NCI-H146 treated with DMSO at 0.1 percent for 48 hours (cell line): ENCODE measurements at regions not wholly inside any gene's neighbourhood (a gene's known extent, or its start where the extent isn't known, plus 50 kb on each side); places are given as distances from the start of the nearest gene placed in this dataset.
A peak's percentile ranks its signal among the peaks of the same experiment; 100 is the strongest.
"Not testable (repeated sequence)": the region's sequence is repeated elsewhere in the genome, so short reads cannot be mapped to it uniquely, and the experiment has no call there.

Source experiments
- DNase-seq: peaks from one replicate; lab custom pipeline; 2025; ENCODE audit not compliant: unreplicated experiment; lab: John Stamatoyannopoulos, UW

- DNase-seq: no peak
These were observed 422.5 kb upstream of the CDIN1 start for GRCh38 chr15:36156879-36157427.

DNA sequence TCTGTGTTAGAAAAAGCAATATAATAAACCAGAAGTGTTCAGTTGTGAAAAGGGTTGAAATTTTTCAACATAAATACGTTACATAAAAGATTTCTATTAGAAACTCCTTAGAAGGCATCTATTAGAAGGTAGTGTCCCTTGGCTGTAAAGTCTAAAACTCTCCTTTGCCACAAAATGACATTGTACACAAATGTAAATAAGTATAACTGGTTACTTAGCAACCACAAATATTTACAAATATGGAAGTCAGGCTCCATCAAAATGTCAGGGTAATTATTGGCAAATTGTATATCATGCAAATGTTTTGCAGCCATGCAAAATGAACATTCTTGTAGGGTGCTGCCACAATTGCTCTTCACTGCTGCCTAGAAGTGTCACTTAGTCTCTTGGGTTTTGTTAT is 419.1 kb upstream of the CDIN1 start:
- no peak for DNase-seq

- no peak for DNase-seq
These were observed 418.3 kb upstream of the CDIN1 start for GRCh38 chr15:36161108-36161507.

- no peak for DNase-seq
These were observed 417.6 kb upstream of the CDIN1 start for GRCh38 chr15:36161771-36162212.

DNA sequence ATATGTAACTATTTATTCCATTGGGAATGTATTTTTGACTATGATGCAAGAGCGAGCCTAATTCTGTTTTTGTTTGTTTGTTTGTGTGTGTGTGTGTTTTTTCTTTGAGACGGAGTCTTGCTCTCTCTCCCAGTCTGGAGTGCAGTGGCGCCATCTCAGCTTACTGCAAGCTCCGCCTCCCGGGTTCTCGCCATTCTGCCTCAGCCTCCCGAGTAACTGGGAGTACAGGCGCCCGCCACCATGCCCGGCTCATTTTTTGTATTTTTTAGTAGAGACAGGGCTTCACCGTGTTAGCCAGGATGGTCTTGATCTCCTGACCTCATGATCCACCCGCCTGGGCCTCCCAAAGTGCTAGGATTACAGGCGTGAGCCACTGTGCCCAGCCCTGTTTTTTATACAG is 415.4 kb upstream of the CDIN1 start:
- DNase-seq: not testable (repeated sequence)

DNA sequence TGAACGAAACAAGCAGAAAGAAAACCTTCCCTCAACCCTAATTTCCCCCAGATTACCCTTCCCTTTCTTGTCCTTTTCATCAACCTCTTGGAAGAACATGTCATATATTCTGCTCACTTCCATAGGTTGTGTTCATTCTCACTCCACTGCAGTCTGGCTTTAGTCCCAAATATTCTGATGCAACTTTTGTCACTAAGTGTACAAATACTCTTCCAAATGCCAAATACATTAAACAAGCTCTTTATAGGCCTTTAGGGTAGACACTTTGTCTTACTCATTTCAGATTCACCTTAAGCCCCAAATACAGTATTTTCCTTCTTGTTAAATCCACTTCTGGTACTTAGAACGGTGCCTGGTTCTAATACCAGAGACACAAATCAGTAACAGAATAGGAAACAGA is 406.5 kb upstream of the CDIN1 start:
- no peak for DNase-seq

DNA sequence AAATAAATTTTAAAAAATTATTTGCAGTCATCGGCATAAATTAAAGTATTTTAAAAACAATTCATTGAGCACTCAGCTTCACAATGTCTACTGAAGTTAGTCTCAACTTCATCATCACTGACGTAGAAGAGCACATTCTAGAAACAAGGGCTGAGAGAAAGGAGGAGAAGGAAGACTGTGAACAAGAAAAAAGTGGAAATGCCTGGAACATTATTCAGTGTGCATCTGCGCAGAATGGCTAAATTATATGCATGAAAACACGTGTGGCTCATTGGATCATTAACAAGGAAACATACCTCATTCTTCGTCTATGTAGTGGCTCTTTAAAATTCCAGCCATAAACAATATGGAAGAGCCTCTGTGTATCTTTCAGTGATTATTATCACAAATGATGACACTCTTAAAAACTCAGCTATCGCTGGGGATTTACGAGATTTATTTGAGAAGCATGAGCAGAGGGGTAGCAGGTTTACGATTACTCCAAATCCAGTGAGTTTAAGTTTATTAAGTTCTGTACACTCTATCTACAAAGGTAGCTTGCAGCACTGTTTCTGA is 404.2 kb upstream of the CDIN1 start:
- no peak for DNase-seq

DNA sequence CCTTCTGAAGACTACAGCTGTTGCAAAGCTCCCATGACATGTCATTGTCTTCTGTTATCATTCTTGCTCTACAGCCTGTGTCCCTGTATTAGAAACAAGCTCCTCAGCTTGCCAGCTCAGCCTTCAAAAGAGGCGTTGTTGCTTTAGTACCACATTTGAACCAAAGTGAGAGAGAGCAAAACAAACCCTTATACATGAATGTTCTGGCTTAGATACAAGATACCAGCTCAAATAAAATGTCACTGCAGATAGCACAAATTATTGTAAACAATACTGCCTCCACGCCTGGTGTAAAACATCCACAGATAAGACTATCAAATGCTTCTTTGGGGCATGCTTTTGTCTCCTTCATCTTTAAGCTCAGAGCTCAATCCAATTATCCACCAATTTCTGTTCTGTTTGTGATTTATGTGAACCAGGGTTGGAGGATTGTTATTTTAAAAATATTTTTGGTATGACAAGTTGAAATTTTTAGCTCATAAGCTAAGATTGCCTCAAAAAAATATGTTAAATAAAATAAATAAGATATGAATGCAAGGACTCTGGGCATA is 403.6 kb upstream of the CDIN1 start:
- DNase-seq: no peak

DNA sequence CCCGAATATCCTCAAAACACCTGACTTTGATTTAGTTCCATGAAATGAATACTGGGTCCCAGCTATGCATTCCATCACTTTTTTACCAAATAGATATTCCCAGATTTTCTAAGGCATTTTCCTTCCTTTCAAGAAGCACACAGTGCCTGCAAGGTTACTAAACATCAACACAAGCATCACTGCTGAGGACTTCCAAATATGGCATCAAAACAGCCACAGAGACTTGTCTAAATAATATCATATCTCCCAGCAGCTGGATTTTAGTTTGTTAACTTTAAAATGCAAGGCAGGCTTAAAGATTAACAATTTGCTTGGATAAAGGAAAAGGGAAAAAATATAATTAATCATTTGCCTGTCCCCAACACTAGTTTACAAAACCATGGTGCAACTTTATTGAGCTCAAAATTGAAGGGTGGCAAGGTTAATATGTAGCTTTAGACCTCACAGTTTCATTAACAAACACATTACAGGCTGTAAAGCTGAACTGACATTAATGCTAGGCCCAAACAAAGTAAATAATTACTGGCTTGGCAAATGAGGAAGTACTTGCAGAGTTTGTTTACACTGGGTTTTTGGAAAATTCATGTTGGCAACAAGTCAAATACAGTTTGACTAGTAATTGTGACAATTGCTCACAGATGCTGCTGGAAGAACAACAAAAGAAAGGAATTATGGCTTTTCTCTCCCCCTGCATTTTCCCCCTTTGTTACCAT is 401.7 kb upstream of the CDIN1 start:
- DNase-seq: peak; percentile 1

DNA sequence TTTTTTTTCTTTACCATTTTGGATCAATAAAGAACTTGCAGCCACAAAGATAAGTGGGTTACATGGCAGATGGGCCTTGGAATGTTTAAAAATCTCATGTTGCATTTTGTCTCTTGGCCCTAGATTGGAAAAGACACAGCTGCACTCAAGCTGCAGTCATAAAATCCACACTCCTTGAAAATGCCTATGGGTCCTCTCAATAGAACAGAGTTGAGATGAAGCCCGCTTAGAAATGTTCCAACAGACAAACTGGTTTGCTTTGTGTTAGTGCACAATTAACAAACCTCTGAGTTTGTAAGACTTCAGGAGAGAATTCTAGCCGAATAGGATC is 401.2 kb upstream of the CDIN1 start:
- DNase-seq: no peak

DNA sequence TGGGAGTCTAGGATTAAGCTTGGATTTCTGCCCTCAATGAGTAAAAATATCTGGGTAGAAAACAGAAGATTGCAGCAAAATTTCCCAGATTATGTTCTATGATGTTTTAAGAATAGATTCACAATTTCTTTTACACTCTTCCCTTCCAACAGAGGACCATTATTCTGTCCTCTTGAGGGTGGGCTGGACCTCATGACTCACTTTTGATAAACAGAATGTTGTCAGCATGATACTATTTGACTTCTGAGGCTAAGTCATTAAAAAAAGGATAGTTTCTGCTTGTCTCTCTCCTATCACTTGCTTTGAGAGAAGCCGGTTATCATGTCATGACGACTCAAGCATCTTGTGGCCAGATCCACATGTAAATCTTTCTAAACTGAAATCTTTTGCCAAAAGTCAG is 396.2 kb upstream of the CDIN1 start:
- no peak for DNase-seq

DNA sequence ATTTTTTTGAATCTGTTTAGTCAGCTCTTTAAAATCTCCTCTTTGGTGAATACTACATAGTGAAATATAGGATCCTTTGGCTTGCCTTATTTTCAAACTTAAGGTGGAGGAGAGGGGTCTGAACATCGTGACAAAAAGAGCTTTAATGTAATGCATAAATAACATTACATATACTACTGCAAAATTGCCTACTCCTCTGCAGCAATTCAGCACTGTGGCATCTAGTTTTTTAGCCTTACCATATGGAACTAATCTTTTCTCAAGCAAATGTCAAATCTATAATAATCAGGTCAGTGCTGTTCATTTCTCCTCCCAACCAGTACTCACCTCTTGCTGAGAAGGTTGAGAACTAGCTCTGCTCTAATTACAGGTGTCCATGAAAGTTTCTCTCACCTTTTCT is 394.0 kb upstream of the CDIN1 start:
- no peak for DNase-seq

DNA sequence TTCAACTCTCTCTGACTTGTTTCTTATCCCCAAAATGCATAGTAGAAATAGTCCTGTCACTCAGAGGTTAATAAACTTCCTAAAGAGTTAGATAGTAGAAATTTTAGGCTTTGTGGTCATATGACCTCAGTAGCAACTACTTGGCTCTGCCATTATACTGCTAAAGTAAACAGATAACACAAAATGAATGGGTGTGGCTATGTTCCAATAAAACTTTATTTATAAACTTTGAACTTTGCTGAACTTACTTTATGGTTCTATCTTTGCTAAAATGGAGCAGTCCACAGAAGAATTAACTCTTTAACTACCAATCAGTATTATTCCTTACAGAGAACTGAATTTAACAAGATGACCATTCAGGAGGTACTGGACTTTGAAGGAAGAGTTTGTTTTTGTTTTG is 393.6 kb upstream of the CDIN1 start:
- DNase-seq: no peak

- no peak for DNase-seq
These were observed 393.1 kb upstream of the CDIN1 start for GRCh38 chr15:36186376-36186775.

DNA sequence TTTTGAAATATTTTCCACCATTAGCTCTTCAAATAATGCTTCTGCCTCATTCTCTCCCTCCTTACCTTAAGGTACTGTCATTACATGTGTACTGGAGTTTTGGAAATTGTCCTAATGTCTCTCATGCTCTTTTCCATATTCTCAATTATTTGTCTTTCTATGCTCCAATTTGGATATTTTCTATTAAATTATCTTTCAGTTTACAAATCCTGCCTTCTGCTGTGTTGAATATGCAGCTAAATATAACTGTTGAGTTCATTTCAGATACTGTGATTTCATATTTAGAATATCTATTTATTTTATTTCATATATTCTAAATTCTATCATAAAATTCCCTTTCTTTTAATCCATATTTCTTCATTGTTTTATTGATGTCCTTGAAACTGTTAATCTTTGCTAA is 388.0 kb upstream of the CDIN1 start:
- no peak for DNase-seq

- not testable (repeated sequence) for DNase-seq
These were observed 383.9 kb upstream of the CDIN1 start for GRCh38 chr15:36195361-36196007.

GRCh38 chr15:36208868-36209582 is 370.4 kb upstream of the CDIN1 start:
- DNase-seq: no peak

DNA sequence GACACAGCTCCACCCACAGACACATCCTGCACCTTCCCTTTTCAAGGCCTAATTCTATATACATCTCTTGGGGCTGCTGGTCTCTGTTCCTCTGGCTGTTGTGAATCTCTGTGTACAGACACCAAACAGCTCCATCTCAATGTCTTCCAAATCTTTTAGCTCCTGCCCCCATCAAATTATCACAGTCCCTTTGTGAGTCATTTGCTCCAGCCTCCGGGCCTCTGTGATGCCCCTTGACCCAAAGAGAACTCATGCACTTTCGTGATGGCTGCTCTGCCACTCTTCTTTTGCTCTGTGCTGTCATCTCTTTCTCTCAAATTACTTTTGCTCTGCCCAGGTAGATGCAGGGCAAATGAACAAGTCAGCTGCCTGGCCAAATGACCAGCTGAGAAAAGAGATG is 369.0 kb upstream of the CDIN1 start:
- DNase-seq: no peak

DNA sequence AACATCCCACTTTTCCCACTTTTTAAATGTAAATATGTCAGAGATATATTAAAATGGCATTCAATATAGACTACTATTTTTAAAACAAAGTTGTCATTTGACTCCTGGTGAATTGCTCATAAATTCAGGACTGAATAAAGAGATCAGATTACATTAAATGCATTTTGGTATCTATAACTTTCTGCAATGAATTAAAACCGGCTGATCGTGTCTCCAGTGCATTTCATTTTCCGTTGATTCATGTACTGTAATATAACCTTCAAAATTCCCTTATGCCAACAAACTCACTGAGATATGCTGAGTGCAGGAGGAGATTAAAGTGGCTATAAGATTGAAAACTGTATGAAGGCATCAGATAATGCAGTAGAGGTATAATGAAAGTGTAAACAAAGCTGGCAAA is 361.1 kb upstream of the CDIN1 start:
- no peak for DNase-seq

DNA sequence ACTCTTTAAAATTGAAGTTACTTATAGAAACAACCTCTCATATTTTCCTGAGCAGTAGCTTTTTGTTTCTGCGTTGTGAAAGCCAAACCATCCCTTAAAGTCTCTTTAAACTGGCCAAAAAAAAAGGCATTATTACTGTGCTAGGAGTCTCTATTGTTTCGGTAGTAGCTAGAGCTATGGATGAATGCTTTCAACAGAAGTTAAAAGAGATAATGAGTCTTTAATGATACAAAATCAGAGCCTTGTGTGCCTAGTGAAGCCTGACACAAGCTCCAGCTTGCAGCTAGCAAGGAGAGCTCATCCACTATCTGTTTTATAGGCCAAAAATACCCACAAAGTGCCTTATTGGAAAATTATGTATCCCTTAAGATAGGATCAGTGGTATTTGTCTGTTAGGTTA is 360.4 kb upstream of the CDIN1 start:
- DNase-seq: no peak

- DNase-seq: no peak
These were observed 357.4 kb upstream of the CDIN1 start for GRCh38 chr15:36221992-36222391.
